HCT116 (cell line): ENCODE measurements at regions not wholly inside any gene's neighbourhood (a gene's known extent, or its start where the extent isn't known, plus 50 kb on each side); places are given as distances from the start of the nearest gene placed in this dataset.
"Not testable (repeated sequence)": the region's sequence is repeated elsewhere in the genome, so short reads cannot be mapped to it uniquely, and the experiment has no call there.

Experiments
- ATAC-seq: fragments of 200-7000 bp; cut with Tn5 transposase; 2 replicates; pipeline ENCODE4 v1.9.1; 2020; ENCODE audit warnings: mild to moderate bottlenecking, moderate library complexity
- BruUV-seq: library from RNA; stranded (reverse); fragments of 400-500 nt; replicated peaks from 2 replicates; lab custom pipeline; 2021; lab: Mats Ljungman, UMichigan
- CTCF ChIA-PET: fragments of 300-600 bp; sonication (Branson Sonifier 250); formaldehyde crosslinking; loops from one replicate; lab custom pipeline; 2021; ENCODE audit warnings: antibody characterized with exemption; lab: Charles Lee
- POLR2A ChIA-PET: fragments of 300-600, 350-600 bp; sonication (Branson Sonifier 250); formaldehyde crosslinking; loops from one replicate; lab custom pipeline; 2021; ENCODE audit warnings: antibody characterized with exemption; lab: Charles Lee
- RAD21 ChIA-PET, 2 experiments: fragments of 300-600 bp; sonication (Branson Sonifier 250); formaldehyde crosslinking; loops; one replicate each; lab custom pipeline; 2023; ENCODE audit warnings: low total read pairs in 2 of 2; ENCODE audit not compliant: uncharacterized antibody in 2 of 2, unreplicated experiment in 2 of 2, low non-redundant PET in 1 of 2; lab: Charles Lee
- DNase-seq: peaks from one replicate; pipeline ENCODE4 v3.0.0-alpha.2; 2010; ENCODE audit warnings: low read depth, low spot score
- H2AFZ ChIP-seq: fragments of 200-600 bp; shearing (Covaris generic), sonication (generic); 2 replicates; pipeline ENCODE4 v1.6.1; 2017; ENCODE audit warnings: low read depth, mixed run types, mixed read lengths, antibody characterized with exemption, low read length; ENCODE audit not compliant: poor library complexity, severe bottlenecking
- H3K27ac ChIP-seq: 2 replicates; pipeline ENCODE4 v1.5.1; 2012; ENCODE audit warnings: low read depth, low read length
- H3K27me3 ChIP-seq: fragments of 200-600 bp; sonication (generic); 2 replicates; pipeline ENCODE4 v1.6.1; 2016; ENCODE audit warnings: mixed run types, low read length, mixed read lengths; ENCODE audit not compliant: insufficient read depth
- H3K36me3 ChIP-seq, 2 experiments: fragments of 200-500 bp in 1 of 2; fragments of 200-600 bp in 1 of 2; sonication (Bioruptor generic) in 1 of 2; sonication (generic) in 1 of 2; 2 replicates each; pipeline versions ENCODE4 v1.5.1 to v1.6.1; 2014 to 2016; ENCODE audit warnings: low read length in 2 of 2, inconsistent platforms in 1 of 2, mixed read lengths in 1 of 2, mixed run types in 1 of 2; ENCODE audit not compliant: insufficient read depth in 2 of 2, control insufficient read depth in 1 of 2
- H3K4me1 ChIP-seq, 2 experiments: fragments of 200-600 bp in 1 of 2; sonication (generic) in 1 of 2; 2 replicates each; pipeline versions ENCODE4 v1.5.1 to v1.6.1; 2012 to 2017; ENCODE audit warnings: low read length in 2 of 2, inconsistent platforms in 1 of 2, mild to moderate bottlenecking in 1 of 2, mixed read lengths in 1 of 2, mixed run types in 1 of 2, moderate library complexity in 1 of 2; ENCODE audit not compliant: insufficient read depth in 2 of 2, control insufficient read depth in 1 of 2
- H3K4me2 ChIP-seq: fragments of 200-600 bp; sonication (generic); 2 replicates; pipeline ENCODE4 v1.6.1; 2017; ENCODE audit warnings: mixed run types, low read length, mixed read lengths
- H3K4me3 ChIP-seq, 2 experiments: fragments of 200-600 bp in 1 of 2; sonication (generic) in 1 of 2; replicated peaks in 1 of 2; 2 replicates each; pipeline ENCODE4 v1.5.1; 2011 to 2016; ENCODE audit warnings: low read length in 2 of 2, control low read depth in 1 of 2, low read depth in 1 of 2, mild to moderate bottlenecking in 1 of 2, mixed read lengths in 1 of 2, mixed run types in 1 of 2
- H3K79me2 ChIP-seq: fragments of 200-600 bp; sonication (generic); 2 replicates; pipeline ENCODE4 v1.6.1; 2017; ENCODE audit warnings: mild to moderate bottlenecking, mixed run types, low read length, moderate library complexity, mixed read lengths; ENCODE audit not compliant: insufficient read depth
- H3K9ac ChIP-seq: fragments of 200-600 bp; sonication (generic); 2 replicates; pipeline ENCODE4 v1.6.1; 2016; ENCODE audit warnings: low read length, mixed read lengths
- H3K9me2 ChIP-seq: fragments of 200-600 bp; sonication (generic), shearing (Covaris generic); 2 replicates; pipeline ENCODE4 v1.6.1; 2017; ENCODE audit warnings: mixed run types, mild to moderate bottlenecking, moderate library complexity; ENCODE audit not compliant: insufficient read depth
- H3K9me3 ChIP-seq, 2 experiments: fragments of 200-500 bp in 1 of 2; fragments of 200-600 bp in 1 of 2; sonication (Bioruptor generic) in 1 of 2; sonication (generic) in 1 of 2; 2 replicates each; pipeline ENCODE4 v1.6.1; 2014 to 2017; ENCODE audit warnings: low read length in 2 of 2, mixed read lengths in 2 of 2, inconsistent platforms in 1 of 2, low read depth in 1 of 2, mild to moderate bottlenecking in 1 of 2, mixed run types in 1 of 2, moderate library complexity in 1 of 2; ENCODE audit not compliant: control insufficient read depth in 1 of 2, insufficient read depth in 1 of 2
- H4K20me1 ChIP-seq: fragments of 200-600 bp; sonication (generic), shearing (Covaris generic); 2 replicates; pipeline ENCODE4 v1.6.1; 2017; ENCODE audit warnings: mixed run types, mild to moderate bottlenecking, moderate library complexity; ENCODE audit not compliant: insufficient read depth
- CBX3 ChIP-seq: IDR thresholded peaks from 2 replicates; pipeline ENCODE4 v1.6.1; 2012; ENCODE audit warnings: low read depth
- CEBPB ChIP-seq: IDR thresholded peaks from 2 replicates; pipeline ENCODE4 v1.6.1; 2012; ENCODE audit warnings: low read depth
- EGR1 ChIP-seq: IDR thresholded peaks from 2 replicates; pipeline ENCODE4 v1.6.1; 2012; ENCODE audit warnings: low read depth
- FOSL1 ChIP-seq: IDR thresholded peaks from 2 replicates; pipeline ENCODE4 v1.6.1; 2012; ENCODE audit warnings: low read depth
- RAD21 ChIP-seq: IDR thresholded peaks from 2 replicates; pipeline ENCODE4 v1.6.1; 2012; ENCODE audit warnings: low read depth, mild to moderate bottlenecking
- SIN3A ChIP-seq: IDR thresholded peaks from 2 replicates; pipeline ENCODE4 v1.6.1; 2012; ENCODE audit warnings: low read depth
- SP1 ChIP-seq: IDR thresholded peaks from 2 replicates; pipeline ENCODE4 v1.6.1; 2012; ENCODE audit warnings: low read depth
- SRF ChIP-seq: IDR thresholded peaks from 2 replicates; pipeline ENCODE4 v1.6.1; 2012; ENCODE audit warnings: low read depth
- TCF7L2 ChIP-seq: IDR thresholded peaks from 2 replicates; pipeline ENCODE4 v1.7.0; 2011; ENCODE audit warnings: borderline replicate concordance, inconsistent platforms; ENCODE audit not compliant: insufficient read depth, insufficient read length; ENCODE audit errors: extremely low read depth
- YY1 ChIP-seq: IDR thresholded peaks from 2 replicates; pipeline ENCODE4 v1.6.1; 2011; ENCODE audit warnings: low read length, low read depth, moderate library complexity, mild to moderate bottlenecking; ENCODE audit not compliant: insufficient replicate concordance; ENCODE audit errors: extremely low read depth
- ZFX ChIP-seq: fragments of 450-650 bp; IDR thresholded peaks from 2 replicates; pipeline ENCODE4 v1.6.1; 2017
- intact Hi-C: fragments of 100-400 bp; cut with micrococcal nuclease; formaldehyde crosslinking; loops from 2 replicates; pipeline ENCODE4 v1.10.0; 2022
- TF ChIP-seq, protein P1 (sequence below): IDR thresholded peaks from 2 replicates; pipeline ENCODE4 v1.6.1; 2012
- TF ChIP-seq, protein P2 (sequence below): IDR thresholded peaks from 2 replicates; pipeline ENCODE4 v1.6.1; 2011; ENCODE audit warnings: mild to moderate bottlenecking, low read length, moderate library complexity; ENCODE audit not compliant: insufficient replicate concordance; ENCODE audit errors: extremely low read depth
- TF ChIP-seq, protein P3 (sequence below): IDR thresholded peaks from 2 replicates; pipeline ENCODE4 v1.6.1; 2012

DNA sequence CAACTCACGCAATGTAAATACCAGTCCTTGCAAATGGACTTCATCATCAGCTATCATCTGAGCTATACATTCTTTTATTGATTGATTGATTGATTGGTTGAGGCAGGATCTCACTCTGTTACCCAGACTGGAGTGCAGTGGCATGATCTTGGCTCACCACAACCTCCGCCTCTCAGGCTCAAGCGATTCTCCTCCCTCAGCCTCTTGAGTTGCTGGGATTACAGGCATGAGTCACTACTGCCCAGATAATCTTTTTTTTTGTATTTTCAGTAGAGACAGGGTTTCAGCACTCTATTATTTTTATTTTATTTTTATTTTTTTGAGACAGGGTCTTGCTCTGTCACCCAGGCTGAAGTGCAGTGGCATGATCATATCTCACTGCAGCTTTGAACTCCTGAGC lies 369.5 kb downstream of the MAT2B start:
- BruUV-seq, POLR2A ChIA-PET, RAD21 ChIA-PET: not testable (repeated sequence)

DNA sequence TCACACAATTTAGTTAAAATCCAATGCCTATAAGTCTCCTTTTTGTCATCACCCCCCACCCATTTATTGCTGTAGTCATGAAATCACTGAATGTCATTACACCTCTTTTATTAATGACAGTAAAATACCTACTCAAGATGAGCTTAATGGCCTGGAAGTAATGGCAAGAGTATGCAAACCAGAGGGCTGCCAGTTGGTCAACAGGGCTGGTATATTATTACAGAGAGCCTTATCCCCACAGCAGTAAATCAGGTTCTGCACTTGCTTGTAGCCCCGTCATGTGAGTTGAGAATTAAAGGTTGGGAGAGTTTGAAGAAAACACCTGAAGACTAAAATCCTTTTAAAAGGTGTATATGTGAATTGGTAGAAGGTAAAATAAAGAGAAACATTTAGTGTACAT lies 372.4 kb downstream of the MAT2B start:
- intact Hi-C loops, result no loop called here
- no TSS peak for BruUV-seq
- H2AFZ ChIP-seq, result no peak overlapping the region
- no peak overlapping the region for H3K9ac ChIP-seq
- TF ChIP-seq, protein P1, sequence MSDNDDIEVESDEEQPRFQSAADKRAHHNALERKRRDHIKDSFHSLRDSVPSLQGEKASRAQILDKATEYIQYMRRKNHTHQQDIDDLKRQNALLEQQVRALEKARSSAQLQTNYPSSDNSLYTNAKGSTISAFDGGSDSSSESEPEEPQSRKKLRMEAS, result no peak
- no peak for TF ChIP-seq ZFX
- TF ChIP-seq, all 23 proteins: peak for 0
- DNase-seq (no peak), ATAC-seq (no peak)
- H3K27me3 ChIP-seq, result no peaks in the 10 kb centered on the region
- no peaks in the 10 kb centered on the region for H3K9me2 ChIP-seq
- ChIA-PET POLR2A (no interaction called here), RAD21 (no interaction called here), CTCF (no interaction called here)
- no peak overlapping the region for H3K27ac ChIP-seq
- H3K79me2 ChIP-seq, result no peaks in the 10 kb centered on the region
- H4K20me1 ChIP-seq, result no peaks in the 10 kb centered on the region
- H3K36me3 ChIP-seq, result no peaks in the 10 kb centered on the region
- no peaks in the 10 kb centered on the region for H3K4me1 ChIP-seq
- H3K9me3 ChIP-seq, result no peaks in the 10 kb centered on the region; a peak in 2 of 4 replicates
- no peak overlapping the region for H3K4me3 ChIP-seq
- no peak overlapping the region for H3K4me2 ChIP-seq

More for the DNA sequence above, 369.5 kb downstream of the MAT2B start:
- ATAC-seq, H3K27ac ChIP-seq, H2AFZ ChIP-seq, H3K36me3 ChIP-seq, H3K9ac ChIP-seq, H3K9me2 ChIP-seq, CTCF ChIA-PET, H3K4me3 ChIP-seq, H3K4me2 ChIP-seq, H3K4me1 ChIP-seq, H3K79me2 ChIP-seq, intact Hi-C loops, H3K9me3 ChIP-seq, H3K27me3 ChIP-seq, DNase-seq, H4K20me1 ChIP-seq: not testable (repeated sequence)

DNA sequence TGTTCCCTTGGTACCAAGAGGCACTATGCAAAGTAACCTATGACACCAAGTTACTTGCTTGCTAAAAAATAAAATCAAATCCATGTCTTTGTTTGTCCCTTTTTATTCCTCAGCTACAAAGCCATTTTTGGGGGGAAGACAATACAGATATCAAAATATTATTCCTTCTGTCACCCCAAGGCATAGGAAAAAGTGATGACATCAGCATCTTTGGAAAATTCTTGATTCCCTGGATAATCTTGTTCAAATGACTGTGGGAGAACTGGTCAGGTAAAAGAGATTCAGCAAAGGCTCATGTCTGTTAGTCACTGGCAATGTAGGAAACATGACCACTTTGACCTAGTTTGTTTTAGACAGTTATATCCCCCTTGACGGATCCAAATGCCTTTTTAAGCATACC lies 373.1 kb downstream of the MAT2B start:
- H3K9ac ChIP-seq, result no peak overlapping the region
- intact Hi-C loops, result no loop called here
- H3K4me1 ChIP-seq, result no peaks in the 10 kb centered on the region
- no peak overlapping the region for H3K27ac ChIP-seq
- no peaks in the 10 kb centered on the region for H3K27me3 ChIP-seq
- DNase-seq, result no peak
- TF ChIP-seq, protein P2, sequence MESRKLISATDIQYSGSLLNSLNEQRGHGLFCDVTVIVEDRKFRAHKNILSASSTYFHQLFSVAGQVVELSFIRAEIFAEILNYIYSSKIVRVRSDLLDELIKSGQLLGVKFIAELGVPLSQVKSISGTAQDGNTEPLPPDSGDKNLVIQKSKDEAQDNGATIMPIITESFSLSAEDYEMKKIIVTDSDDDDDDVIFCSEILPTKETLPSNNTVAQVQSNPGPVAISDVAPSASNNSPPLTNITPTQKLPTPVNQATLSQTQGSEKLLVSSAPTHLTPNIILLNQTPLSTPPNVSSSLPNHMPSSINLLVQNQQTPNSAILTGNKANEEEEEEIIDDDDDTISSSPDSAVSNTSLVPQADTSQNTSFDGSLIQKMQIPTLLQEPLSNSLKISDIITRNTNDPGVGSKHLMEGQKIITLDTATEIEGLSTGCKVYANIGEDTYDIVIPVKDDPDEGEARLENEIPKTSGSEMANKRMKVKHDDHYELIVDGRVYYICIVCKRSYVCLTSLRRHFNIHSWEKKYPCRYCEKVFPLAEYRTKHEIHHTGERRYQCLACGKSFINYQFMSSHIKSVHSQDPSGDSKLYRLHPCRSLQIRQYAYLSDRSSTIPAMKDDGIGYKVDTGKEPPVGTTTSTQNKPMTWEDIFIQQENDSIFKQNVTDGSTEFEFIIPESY, result no peak
- no peak for TF ChIP-seq CEBPB
- TF ChIP-seq, protein P3, sequence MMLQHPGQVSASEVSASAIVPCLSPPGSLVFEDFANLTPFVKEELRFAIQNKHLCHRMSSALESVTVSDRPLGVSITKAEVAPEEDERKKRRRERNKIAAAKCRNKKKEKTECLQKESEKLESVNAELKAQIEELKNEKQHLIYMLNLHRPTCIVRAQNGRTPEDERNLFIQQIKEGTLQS, result no peak
- TF ChIP-seq SRF, result no peak
- no peak for TF ChIP-seq TCF7L2
- no peak for TF ChIP-seq EGR1
- TF ChIP-seq CBX3, result no peak
- no peak for TF ChIP-seq YY1
- TF ChIP-seq SIN3A, result no peak
- TF ChIP-seq RAD21, result no peak
- TF ChIP-seq FOSL1, result no peak
- TF ChIP-seq SP1, result no peak
- TF ChIP-seq, all 23 proteins: peak for 0
- H3K9me3 ChIP-seq, result no peaks in the 10 kb centered on the region; a peak in 2 of 4 replicates
- BruUV-seq, result no TSS peak
- no peak overlapping the region for H2AFZ ChIP-seq
- no peak overlapping the region for H3K4me3 ChIP-seq
- no peak for ATAC-seq
- H3K4me2 ChIP-seq, result no peak overlapping the region
- ChIA-PET POLR2A (no interaction called here), CTCF (no interaction called here), RAD21 (no interaction called here)
- H3K79me2 ChIP-seq, result no peaks in the 10 kb centered on the region
- H3K9me2 ChIP-seq, result no peaks in the 10 kb centered on the region
- no peaks in the 10 kb centered on the region for H4K20me1 ChIP-seq
- H3K36me3 ChIP-seq, result no peaks in the 10 kb centered on the region
